ENCODE measurements at regions not wholly inside any gene's neighbourhood (a gene's known extent, or its start where the extent isn't known, plus 50 kb on each side); places are given as distances from the start of the nearest gene placed in this dataset.
"Not testable (repeated sequence)": the region's sequence is repeated elsewhere in the genome, so short reads cannot be mapped to it uniquely, and the experiment has no call there.

DNA sequence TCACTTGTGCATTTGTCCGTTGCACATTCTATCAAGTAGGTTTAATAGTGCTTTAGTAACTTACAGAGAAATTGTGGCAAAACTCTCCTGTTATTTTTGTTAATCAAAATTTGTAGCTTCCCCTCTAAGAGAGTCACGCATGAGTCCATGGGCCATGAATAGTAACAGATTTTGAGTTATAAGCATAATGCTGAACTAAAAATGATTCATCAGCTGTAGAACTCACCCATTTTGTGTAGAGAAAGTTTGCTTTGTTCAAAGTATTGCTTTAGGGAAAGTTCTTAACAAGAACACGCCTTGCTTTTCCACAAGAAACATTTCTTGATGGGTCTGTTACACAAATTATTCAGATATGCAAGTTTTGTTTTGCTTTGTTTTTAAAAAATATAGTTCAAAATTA is 1300.9 kb downstream of the CDH12 start:
- TF ChIP-seq, protein P1, sequence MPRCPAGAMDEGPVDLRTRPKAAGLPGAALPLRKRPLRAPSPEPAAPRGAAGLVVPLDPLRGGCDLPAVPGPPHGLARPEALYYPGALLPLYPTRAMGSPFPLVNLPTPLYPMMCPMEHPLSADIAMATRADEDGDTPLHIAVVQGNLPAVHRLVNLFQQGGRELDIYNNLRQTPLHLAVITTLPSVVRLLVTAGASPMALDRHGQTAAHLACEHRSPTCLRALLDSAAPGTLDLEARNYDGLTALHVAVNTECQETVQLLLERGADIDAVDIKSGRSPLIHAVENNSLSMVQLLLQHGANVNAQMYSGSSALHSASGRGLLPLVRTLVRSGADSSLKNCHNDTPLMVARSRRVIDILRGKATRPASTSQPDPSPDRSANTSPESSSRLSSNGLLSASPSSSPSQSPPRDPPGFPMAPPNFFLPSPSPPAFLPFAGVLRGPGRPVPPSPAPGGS (IDR thresholded peaks at IDR 0.05; ENCODE audit: borderline replicate concordance, insufficient read depth, low read depth, low read length, poor library complexity, severe bottlenecking), result not testable (repeated sequence)
- TF ChIP-seq NR2F1 (conservative IDR thresholded peaks at IDR 0.05); RAD51 (IDR thresholded peaks at IDR 0.05); ZNF274 (IDR thresholded peaks at IDR 0.05; ENCODE audit: insufficient read depth, insufficient read length); CHD2 (IDR thresholded peaks at IDR 0.05; ENCODE audit: borderline replicate concordance, low read depth, low read length); TBL1XR1 (IDR thresholded peaks at IDR 0.05; ENCODE audit: low read depth, low read length): not testable (repeated sequence)
- TF ChIP-seq, protein P2, sequence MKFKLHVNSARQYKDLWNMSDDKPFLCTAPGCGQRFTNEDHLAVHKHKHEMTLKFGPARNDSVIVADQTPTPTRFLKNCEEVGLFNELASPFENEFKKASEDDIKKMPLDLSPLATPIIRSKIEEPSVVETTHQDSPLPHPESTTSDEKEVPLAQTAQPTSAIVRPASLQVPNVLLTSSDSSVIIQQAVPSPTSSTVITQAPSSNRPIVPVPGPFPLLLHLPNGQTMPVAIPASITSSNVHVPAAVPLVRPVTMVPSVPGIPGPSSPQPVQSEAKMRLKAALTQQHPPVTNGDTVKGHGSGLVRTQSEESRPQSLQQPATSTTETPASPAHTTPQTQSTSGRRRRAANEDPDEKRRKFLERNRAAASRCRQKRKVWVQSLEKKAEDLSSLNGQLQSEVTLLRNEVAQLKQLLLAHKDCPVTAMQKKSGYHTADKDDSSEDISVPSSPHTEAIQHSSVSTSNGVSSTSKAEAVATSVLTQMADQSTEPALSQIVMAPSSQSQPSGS (IDR thresholded peaks at IDR 0.05; ENCODE audit: low read length), result not testable (repeated sequence)
- TF ChIP-seq, protein P3, sequence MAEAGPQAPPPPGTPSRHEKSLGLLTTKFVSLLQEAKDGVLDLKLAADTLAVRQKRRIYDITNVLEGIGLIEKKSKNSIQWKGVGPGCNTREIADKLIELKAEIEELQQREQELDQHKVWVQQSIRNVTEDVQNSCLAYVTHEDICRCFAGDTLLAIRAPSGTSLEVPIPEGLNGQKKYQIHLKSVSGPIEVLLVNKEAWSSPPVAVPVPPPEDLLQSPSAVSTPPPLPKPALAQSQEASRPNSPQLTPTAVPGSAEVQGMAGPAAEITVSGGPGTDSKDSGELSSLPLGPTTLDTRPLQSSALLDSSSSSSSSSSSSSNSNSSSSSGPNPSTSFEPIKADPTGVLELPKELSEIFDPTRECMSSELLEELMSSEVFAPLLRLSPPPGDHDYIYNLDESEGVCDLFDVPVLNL (IDR thresholded peaks at IDR 0.05; ENCODE audit: low read depth, low read length), result not testable (repeated sequence)
- TF ChIP-seq, protein P4, sequence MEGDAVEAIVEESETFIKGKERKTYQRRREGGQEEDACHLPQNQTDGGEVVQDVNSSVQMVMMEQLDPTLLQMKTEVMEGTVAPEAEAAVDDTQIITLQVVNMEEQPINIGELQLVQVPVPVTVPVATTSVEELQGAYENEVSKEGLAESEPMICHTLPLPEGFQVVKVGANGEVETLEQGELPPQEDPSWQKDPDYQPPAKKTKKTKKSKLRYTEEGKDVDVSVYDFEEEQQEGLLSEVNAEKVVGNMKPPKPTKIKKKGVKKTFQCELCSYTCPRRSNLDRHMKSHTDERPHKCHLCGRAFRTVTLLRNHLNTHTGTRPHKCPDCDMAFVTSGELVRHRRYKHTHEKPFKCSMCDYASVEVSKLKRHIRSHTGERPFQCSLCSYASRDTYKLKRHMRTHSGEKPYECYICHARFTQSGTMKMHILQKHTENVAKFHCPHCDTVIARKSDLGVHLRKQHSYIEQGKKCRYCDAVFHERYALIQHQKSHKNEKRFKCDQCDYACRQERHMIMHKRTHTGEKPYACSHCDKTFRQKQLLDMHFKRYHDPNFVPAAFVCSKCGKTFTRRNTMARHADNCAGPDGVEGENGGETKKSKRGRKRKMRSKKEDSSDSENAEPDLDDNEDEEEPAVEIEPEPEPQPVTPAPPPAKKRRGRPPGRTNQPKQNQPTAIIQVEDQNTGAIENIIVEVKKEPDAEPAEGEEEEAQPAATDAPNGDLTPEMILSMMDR (IDR thresholded peaks at IDR 0.05 in 2 of 3, conservative IDR thresholded peaks at IDR 0.05 in 1 of 3; ENCODE audit: control insufficient read depth in 2 of 3, extremely low read depth in 1 of 3, insufficient read depth in 1 of 3, low read depth in 3 of 3, low read length in 3 of 3), result not testable (repeated sequence)

Data from GM12878 (cell line).